NCI-H510A treated with DMSO at 0.1 percent for 48 hours (cell line): ENCODE measurements at regions not wholly inside any gene's neighbourhood (a gene's known extent, or its start where the extent isn't known, plus 50 kb on each side); places are given as distances from the start of the nearest gene placed in this dataset.

Experiments used
- DNase-seq: peaks from one replicate; lab custom pipeline; 2025; lab: John Stamatoyannopoulos, UW

DNA sequence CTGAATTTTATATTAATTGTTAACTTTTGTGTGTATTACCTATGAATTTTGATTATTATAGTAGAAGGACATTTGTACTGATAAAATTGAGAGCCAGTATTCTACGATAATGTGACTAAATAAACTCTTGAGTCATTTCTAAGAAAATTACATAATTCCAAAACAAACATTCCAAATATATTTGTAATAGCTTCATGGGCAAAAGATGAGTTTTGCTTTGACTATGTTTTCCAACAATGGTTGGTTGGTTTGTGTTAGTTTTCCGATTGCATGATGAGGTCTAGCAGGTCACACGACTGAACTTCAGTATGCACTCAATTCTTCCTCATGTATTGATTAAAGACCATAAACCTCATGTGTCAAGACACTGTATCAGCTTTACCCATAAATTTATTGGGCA lies 71.7 kb upstream of the WDR75 start:
- no peak for DNase-seq

DNA sequence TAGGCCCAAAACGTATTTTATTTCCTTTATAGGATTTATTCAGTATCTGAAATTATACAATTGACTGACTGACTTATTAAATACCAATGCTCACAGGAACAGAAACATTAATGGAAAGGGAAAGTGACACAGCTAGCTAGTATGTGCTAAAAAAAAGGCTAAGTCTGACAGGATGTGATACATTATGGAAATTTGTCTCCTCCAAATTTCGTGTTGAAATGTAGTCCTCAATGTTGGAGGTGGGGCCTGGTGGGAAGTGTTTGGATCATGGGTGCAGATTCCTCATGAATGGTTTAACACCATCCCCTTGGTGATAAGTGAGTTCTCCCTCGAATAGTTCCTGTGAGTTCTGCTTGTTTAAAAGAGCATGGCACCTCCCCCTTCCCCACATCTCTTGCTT lies 70.6 kb upstream of the WDR75 start:
- DNase-seq, result no peak

DNA sequence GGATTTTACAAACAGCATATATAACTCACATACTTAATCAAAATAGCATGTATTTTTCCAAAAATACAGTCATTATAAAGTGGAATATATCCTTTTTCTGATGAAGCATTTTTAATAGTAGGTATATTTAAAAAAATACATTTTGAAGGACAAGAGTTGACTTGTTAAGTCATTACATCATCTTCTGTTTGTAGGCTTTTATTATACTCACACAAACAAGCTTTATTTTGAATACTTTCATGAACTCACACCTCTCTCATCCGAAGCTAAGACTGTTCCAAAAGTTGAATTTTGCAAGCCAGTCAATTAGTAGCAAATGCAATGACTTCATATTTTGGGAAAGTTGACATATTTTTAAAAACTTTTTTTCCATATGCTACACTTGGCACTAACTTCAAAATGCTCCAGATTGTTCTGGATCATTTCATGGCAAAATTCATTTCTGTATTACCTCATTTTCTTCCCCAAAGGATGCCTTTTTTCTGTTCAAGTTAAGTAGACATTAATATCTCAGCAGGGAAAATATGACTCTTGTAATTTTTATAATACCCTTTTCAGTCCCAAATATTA lies 68.5 kb upstream of the WDR75 start:
- DNase-seq, result no peak

GRCh38 chr2:189374481-189374880 lies 66.8 kb upstream of the WDR75 start:
- DNase-seq, result no peak

GRCh38 chr2:189375842-189376241 lies 65.4 kb upstream of the WDR75 start:
- DNase-seq, result no peak

GRCh38 chr2:189379287-189379630 lies 62.0 kb upstream of the WDR75 start:
- DNase-seq, result no peak

- DNase-seq, result no peak
These were observed 61.5 kb upstream of the WDR75 start for GRCh38 chr2:189379731-189380261.

DNA sequence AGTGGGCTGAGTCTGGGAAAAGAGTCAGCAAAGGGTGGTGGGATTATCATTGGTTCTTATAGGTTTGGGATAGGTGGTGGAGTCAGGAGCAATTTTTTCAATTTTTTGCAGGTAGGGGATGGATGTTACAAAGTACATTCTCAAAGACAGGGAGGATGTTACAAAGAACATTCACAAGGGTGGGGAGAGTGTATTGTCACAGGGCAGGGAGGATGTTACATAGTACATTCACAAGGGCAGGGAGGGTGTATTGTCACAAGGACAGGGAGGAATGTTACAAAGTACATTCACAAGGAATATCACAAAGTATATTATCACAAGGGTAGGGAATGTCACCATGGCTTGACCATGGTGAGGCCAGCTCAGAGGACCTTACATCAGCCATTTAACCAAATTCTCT lies 58.6 kb upstream of the WDR75 start:
- no peak for DNase-seq

- DNase-seq, result no peak
These were observed 54.5 kb upstream of the WDR75 start for GRCh38 chr2:189386741-189387140.

DNA sequence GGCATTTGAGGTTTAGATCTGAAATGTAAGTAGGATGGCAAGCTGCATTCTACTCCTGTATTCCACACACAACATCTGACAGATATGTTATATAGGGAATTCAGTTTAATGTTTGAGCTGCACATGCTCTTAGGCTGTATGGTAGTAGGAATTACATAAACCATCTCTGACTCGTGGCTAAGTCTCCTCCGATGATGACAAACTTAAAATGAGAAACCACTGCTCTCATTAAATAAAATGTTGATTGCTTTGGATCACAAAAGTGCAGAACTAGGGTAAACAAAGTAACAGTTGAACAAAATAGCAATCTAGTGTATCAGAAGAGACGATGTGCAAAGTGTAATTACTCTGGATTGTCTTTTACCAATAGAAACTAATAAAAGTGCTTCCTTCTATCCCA lies 50.1 kb upstream of the WDR75 start:
- no peak for DNase-seq
